DMS79 (cell line): ENCODE measurements at regions not wholly inside any gene's neighbourhood (a gene's known extent, or its start where the extent isn't known, plus 50 kb on each side); places are given as distances from the start of the nearest gene placed in this dataset.
"Not testable (repeated sequence)": the region's sequence is repeated elsewhere in the genome, so short reads cannot be mapped to it uniquely, and the experiment has no call there.

ENCODE experiments used
- DNase-seq: peaks from one replicate; lab custom pipeline; 2025; lab: John Stamatoyannopoulos, UW

- no peak for DNase-seq
Observed at GRCh38 chr21:27771938-27772483, 805.1 kb upstream of the ADAMTS5 start.

DNA sequence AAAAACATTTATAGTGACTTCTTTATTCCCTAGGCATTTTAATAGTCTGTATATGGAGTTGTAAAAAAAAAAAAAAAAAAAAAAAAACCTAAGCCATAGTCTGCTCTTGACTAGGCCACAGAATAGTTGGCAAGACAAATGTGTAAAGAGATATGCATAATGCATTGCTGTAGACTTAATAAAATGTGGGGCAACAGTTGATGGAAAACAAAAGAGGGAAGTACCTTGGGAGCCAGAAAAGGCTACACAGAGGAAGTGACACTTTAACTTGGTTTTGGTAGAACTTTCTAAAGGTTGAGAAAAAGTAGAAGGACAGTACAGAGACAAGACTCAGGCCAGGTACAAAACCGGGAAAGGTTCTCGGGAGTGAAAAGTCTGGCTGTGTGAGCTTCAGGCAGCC lies 802.9 kb upstream of the ADAMTS5 start:
- DNase-seq = no peak

GRCh38 chr21:27768046-27768637 lies 801.3 kb upstream of the ADAMTS5 start:
- DNase-seq = not testable (repeated sequence)

- no peak for DNase-seq
Observed at GRCh38 chr21:27764056-27764455, 797.2 kb upstream of the ADAMTS5 start.

DNA sequence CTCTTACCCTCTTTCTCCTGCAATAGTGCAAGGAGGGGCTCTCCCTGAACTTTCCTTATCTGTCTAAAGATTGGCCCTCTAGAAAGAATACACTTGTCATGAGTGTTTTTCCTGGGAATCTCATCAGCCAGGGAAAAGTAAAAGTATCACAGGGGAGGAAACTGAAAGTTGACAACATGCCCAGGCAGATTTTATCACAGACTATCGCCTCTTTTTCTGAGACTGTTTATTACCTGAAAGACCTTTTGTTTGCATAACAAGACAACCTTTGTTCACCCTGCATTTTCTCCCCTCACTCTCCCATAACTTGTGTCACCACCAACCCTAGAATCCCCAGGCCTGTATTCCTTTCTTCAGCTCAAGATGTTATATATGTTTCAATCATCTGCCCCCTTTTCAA lies 794.7 kb upstream of the ADAMTS5 start:
- no peak for DNase-seq

GRCh38 chr21:27759820-27760219 lies 792.9 kb upstream of the ADAMTS5 start:
- DNase-seq = no peak

DNA sequence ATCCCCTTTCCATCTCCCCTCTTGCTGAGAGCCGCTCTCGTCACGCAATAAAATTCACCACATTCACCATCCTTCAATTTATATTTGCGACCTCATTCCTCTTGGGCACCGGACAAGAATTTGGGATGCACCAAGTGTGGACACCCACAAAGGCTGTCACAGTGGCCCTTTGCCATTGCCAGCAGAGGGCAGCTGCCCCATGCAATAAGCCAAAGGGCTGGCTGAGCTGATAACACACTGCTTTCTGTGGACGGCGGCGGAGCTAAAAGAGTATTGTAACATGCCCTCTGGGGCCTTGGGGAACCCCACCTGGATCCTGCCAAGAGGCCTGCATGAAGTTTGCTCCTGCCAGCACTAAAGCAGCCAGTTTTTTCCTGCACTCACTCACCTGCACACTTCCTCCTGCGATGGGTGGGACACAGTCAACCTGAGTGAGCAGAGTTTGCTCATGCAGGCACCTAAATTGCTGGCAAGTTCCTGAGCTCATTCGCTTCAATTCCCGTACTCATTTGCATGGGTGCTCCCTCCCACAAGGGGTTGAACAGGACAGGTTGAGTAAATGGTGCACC lies 792.3 kb upstream of the ADAMTS5 start:
- DNase-seq = no peak

GRCh38 chr21:27756191-27756590 lies 789.3 kb upstream of the ADAMTS5 start:
- DNase-seq = no peak

GRCh38 chr21:27743971-27744564 lies 777.2 kb upstream of the ADAMTS5 start:
- no peak for DNase-seq

DNA sequence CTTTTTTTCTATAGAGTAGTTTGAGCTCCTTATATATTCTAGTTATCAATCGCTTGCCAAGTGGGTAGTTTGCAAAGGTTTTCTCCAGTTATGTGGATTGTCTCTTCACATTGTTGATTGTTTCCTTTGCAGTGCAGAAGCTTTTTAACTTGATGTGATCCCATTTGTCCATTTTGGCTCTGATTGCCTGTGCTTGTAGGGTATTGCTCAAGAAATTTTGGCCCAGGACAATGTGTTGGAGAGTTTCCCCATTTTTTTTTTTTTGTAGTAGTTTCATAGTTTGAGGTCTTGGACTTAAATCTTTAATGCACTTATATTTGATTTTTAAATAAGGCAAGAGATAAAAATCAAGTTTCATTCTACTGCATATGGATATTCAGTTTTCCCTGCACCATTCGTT lies 774.8 kb upstream of the ADAMTS5 start:
- DNase-seq = no peak

DNA sequence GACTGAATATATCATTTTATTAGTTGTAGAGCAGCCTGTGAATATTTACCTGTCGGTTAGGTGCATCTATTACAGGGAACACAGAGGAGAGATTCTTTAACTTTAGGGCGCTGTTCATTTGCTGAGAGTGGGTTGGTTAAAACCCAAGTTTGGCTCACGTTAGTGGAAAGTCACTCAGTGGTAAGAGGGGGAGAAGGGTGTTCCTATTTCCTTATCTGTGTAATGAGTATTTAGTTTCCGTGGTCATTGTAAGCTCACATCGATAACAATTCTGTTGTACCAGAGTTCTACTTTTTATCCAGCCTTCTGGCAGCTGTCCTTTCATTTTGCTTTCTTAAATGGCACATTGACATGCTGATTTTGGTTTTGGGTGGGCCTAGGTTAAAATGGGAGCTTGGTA lies 773.2 kb upstream of the ADAMTS5 start:
- DNase-seq = no peak

- DNase-seq = no peak
Observed at GRCh38 chr21:27739187-27739586, 772.3 kb upstream of the ADAMTS5 start.

GRCh38 chr21:27735699-27736098 lies 768.8 kb upstream of the ADAMTS5 start:
- no peak for DNase-seq

DNA sequence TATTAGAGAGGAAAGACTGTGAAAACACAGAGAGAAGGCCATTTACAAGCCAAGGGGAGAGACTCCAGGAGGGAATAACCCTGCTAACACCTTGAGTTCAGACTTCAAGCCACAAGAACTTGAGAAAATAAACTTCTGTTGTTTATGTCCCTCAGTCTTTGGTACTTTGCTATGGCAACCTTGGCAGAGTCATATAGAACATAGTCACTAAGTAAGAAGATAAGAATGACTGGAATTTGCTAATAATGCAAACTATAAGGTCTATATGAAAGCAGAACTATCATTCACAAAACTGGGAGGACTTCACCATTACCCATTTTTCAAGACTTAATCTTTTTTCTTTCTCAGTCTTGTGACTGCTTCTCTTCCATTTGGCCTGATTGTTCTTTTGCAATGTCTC lies 767.3 kb upstream of the ADAMTS5 start:
- DNase-seq = no peak

- no peak for DNase-seq
Observed at GRCh38 chr21:27725916-27726315, 759.0 kb upstream of the ADAMTS5 start.

DNA sequence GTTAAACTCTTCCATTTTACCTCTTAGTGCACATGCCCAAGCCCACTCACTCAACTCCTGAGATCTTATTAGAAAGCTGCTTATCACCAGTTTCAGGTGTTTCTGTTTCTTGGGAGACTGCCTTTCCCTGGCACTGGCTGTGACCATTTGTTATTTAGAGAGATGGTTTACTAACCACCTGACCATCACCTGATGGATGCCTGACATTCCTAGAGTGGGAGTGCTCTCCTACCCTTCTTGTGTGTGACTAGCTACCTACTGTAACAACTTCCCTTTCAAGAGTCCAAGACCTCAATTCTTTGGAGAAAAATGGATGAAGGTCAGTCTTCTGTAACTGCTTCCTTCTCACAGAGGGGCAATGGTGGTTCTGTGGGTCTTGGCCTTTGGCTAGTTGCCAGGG lies 755.2 kb upstream of the ADAMTS5 start:
- no peak for DNase-seq

DNA sequence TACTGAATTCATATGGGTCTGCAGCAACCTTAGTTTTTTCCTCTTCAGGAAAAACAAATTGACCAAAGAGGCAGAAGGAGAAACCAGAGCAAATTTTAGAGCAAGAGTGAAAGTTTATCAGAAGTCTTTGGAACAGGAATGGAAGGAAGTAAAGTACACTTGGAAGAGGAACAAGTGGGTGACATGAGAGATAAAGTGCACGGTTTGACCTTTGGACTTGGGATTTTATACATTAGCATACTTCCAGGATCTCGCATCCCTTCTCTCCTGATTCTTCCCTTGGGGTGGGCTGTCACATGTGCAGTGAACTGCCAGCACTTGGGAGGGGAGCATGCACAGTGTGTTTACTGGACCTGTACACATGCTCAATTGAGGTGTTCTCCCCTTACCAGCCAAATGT lies 754.8 kb upstream of the ADAMTS5 start:
- no peak for DNase-seq

GRCh38 chr21:27719226-27719625 lies 752.3 kb upstream of the ADAMTS5 start:
- no peak for DNase-seq

GRCh38 chr21:27715131-27715530 lies 748.2 kb upstream of the ADAMTS5 start:
- DNase-seq = no peak

- no peak for DNase-seq
Observed at GRCh38 chr21:27713154-27714109, 746.5 kb upstream of the ADAMTS5 start.

GRCh38 chr21:27704567-27705166 lies 737.8 kb upstream of the ADAMTS5 start:
- DNase-seq = no peak

DNA sequence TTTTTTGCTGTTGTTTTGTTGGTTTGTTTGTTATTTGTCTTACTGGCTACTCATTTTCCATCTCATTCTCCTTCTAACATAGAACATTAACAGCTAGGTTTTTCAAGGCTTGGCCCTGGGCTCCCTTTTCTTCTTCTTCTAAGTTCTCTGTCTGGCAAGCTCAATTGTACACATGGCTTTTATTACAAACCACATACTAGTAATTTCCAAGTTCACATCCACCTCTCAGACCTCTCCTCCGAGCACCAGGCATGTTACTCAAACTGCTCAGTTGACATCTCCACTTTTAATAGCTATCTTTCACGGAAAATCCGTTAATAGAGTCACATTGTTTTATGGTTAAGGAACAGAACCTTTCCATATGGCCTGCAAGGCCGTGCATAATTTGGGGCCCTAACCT lies 736.9 kb upstream of the ADAMTS5 start:
- DNase-seq = no peak
